ENCODE measurements at regions not wholly inside any gene's neighbourhood (a gene's known extent, or its start where the extent isn't known, plus 50 kb on each side); places are given as distances from the start of the nearest gene placed in this dataset.

DNA sequence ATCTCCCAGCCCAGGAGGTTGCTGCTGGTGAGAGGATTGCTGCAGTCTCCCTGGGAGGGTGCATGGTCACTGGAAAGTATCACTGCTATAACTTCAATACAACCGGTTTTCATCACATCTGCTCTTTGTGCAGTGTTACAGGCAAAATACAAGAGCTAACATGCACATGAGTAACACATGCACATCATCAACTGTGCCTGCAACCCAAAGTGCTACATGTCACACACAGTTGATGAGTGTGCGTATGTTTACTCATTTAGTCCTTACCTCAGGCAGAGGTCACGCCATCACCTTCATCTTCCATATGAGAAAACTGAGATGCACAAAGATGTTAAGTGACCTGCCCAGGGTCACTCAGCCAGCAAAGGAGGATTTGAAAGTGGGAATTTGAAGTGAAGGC is 277.7 kb downstream of the FAM72C start:
- TF ChIP-seq REST (IDR thresholded peaks at IDR 0.05; ENCODE audit: low read depth) (no peak), FOXM1 (IDR thresholded peaks at IDR 0.05; ENCODE audit: borderline replicate concordance, low read depth) (no peak)

Data from Ishikawa (cell line).